Choroid plexus epithelial cell (primary cell): ENCODE measurements at regions not wholly inside any gene's neighbourhood (a gene's known extent, or its start where the extent isn't known, plus 50 kb on each side); places are given as distances from the start of the nearest gene placed in this dataset.

Source experiments
- DNase-seq: peaks from one replicate; pipeline ENCODE4 v3.0.0-alpha.2; 2010; ENCODE audit warnings: low read depth
- H3K4me3 ChIP-seq: 2 replicates; pipeline ENCODE4 v1.5.1; 2011; ENCODE audit warnings: low read depth, mild to moderate bottlenecking, control low read depth, low read length, moderate library complexity
- CTCF ChIP-seq: conservative IDR thresholded peaks from 2 replicates; pipeline ENCODE4 v1.5.1; 2011; ENCODE audit warnings: low read depth, mild to moderate bottlenecking, control low read depth, inconsistent platforms, low read length, moderate library complexity

DNA sequence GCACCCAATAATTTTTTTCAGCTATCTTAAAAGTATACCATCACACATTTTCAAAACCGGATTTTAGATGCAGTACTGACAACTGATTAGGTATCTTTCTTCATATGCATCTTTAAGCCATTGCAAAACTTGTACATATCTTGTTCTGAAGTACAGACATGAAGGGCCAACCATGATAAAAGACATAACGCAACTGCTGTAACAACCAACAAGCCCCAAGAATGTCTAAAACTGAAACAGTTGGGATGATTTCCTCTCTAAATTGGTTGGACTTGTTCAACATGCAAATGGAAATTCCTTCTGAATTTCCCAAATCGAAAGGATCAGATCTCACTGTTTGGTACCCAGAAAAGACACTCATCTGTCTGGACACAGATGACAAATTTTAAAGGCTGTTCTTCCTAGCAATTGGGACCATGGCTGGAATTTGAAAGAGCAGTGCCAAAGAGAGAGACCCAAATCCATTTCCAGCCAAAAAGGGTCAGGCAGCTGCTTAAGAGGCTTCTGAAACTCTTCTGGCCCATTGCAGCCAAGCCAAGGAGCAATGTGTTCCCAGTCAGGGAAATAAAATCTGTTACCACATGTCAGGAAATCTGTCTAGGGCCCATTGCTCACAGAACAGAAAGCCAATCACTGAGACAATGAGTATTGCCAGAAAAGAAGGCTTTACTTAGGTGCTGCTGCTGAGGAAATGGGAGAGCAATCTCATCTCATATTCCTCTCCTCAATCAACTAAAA is 1122.4 kb upstream of the USP15 start:
- H3K4me3 ChIP-seq: no peak overlapping the region
- no peak for DNase-seq
- no peak for TF ChIP-seq CTCF

DNA sequence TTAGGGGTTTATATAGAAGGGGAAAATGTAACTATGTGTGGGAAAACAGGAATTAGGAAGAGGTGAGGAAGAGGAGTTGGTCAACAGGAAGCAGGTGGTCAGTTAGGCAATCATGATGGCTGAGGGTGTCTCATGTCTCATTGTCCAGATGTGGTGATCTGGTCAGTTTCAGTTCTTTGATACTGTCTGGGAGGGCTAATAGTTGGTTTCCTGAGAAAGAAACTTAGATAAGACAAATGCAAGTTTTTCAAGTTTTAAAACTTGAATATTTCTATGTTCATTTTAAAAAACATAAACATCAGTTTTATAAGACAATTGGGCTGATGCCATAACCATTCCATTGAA is 1121.8 kb upstream of the USP15 start:
- DNase-seq: no peak
- no peak overlapping the region for H3K4me3 ChIP-seq
- no peak for TF ChIP-seq CTCF

GRCh38 chr12:61161961-61162360 is 1098.2 kb upstream of the USP15 start:
- H3K4me3 ChIP-seq: no peak overlapping the region
- TF ChIP-seq CTCF: no peak
- no peak for DNase-seq

DNA sequence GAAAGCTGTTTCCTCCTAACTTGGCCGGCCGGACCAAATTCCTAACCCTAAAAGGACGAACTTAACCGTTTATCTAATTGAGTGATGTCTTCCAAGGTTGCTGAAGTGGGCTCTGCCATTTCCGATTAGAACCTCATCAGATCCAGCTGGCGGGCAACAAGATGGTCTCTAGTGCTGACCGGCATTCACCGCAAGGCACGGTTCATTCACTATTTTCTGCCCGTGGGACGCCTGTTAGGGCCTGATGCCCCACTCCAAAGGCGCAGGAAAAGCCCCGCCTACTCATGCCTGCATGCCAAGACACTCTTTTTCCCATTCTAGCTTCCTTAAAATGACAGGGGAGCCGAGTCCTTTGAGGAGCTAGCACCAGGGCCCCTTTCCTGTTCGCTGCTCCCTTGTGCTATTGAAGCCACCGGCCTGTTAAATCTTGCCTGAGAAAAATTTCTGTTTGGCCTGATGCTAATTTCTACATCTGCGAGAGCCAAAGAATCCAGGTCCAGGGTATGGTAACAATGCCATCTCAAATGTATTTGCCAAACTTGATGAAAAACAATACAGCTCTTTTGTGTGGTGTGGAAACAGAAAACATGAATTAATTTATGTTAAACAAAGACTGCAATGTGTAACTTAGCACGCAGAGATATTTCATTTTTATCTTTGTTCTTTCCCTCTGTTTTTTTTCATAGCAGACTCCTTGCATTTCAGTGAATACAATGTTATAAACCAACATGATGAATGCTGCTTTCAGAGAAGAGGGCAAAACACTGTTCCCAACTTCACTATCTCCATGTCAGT is 1071.2 kb upstream of the USP15 start:
- no peak overlapping the region for H3K4me3 ChIP-seq
- TF ChIP-seq CTCF: no peak
- no peak for DNase-seq

GRCh38 chr12:61213646-61214045 is 1046.6 kb upstream of the USP15 start:
- no peak for TF ChIP-seq CTCF
- no peak for DNase-seq
- H3K4me3 ChIP-seq: no peak overlapping the region

GRCh38 chr12:61220337-61220736 is 1039.9 kb upstream of the USP15 start:
- DNase-seq: no peak
- no peak for TF ChIP-seq CTCF
- H3K4me3 ChIP-seq: no peak overlapping the region

DNA sequence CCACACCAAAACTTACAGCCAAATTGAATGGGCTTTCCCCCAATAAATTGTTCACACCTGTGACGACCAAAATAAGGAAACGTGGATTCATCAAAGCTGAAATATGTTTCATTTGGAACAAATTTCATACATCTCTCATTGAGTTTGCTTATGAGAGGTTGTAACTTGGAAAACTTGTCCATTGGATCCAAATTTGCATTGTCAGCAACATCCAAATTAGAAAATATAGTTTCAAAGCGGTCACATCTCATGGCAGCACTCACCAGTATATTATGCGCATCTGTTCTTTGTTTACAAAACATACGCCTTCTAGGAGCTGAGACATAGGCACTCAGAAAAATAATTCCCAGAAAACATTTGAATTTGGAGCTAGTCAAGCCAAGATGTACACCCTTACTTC is 1028.2 kb upstream of the USP15 start:
- H3K4me3 ChIP-seq: no peak overlapping the region
- no peak for DNase-seq
- no peak for TF ChIP-seq CTCF
